Fibroblast of lung (primary cell): ENCODE measurements at regions not wholly inside any gene's neighbourhood (a gene's known extent, or its start where the extent isn't known, plus 50 kb on each side); places are given as distances from the start of the nearest gene placed in this dataset.

Experiments
- DNase-seq, 2 donors: peaks; one replicate each; pipeline versions ENCODE4 v3.0.0 to v3.0.0-alpha.2; 2010; ENCODE audit warnings: low read depth in 2 of 2
- H2AFZ ChIP-seq: 2 replicates; pipeline ENCODE4 v1.5.1; 2012; ENCODE audit warnings: low read length, control low read depth, inconsistent platforms
- H3K27ac ChIP-seq: 2 replicates; pipeline ENCODE4 v1.5.1; 2011; ENCODE audit warnings: low read length, control low read depth; ENCODE audit not compliant: insufficient read depth
- H3K27me3 ChIP-seq: 2 replicates; pipeline ENCODE4 v1.5.1; 2011; ENCODE audit warnings: mild to moderate bottlenecking, low read length; ENCODE audit not compliant: control insufficient read depth, insufficient read depth
- H3K36me3 ChIP-seq: 2 replicates; pipeline ENCODE4 v1.5.1; 2011; ENCODE audit warnings: low read length; ENCODE audit not compliant: control insufficient read depth, insufficient read depth
- H3K4me1 ChIP-seq: 2 replicates; pipeline ENCODE4 v1.5.1; 2011; ENCODE audit warnings: low read length; ENCODE audit not compliant: control insufficient read depth, insufficient read depth; ENCODE audit errors: extremely low read depth
- H3K4me2 ChIP-seq: 2 replicates; pipeline ENCODE4 v1.5.1; 2011; ENCODE audit warnings: low read length, control low read depth; ENCODE audit not compliant: insufficient read depth; ENCODE audit errors: extremely low read depth
- H3K4me3 ChIP-seq, 4 experiments: fragments of 200-600 bp in 1 of 4; sonication (generic) in 1 of 4; replicated peaks in 1 of 4; 2 replicates each; pipeline ENCODE4 v1.5.1; 2011 to 2016; ENCODE audit warnings: low read length in 4 of 4, low read depth in 3 of 4, mild to moderate bottlenecking in 3 of 4, control low read depth in 2 of 4, inconsistent platforms in 1 of 4, mixed read lengths in 1 of 4; ENCODE audit not compliant: insufficient read depth in 1 of 4; ENCODE audit errors: control extremely low read depth in 1 of 4
- H3K79me2 ChIP-seq: 2 replicates; pipeline ENCODE4 v1.5.1; 2012; ENCODE audit warnings: mild to moderate bottlenecking, low read length, inconsistent platforms; ENCODE audit not compliant: control insufficient read depth, insufficient read depth
- H3K9ac ChIP-seq: 2 replicates; pipeline ENCODE4 v1.5.1; 2011; ENCODE audit warnings: mild to moderate bottlenecking, low read length, control low read depth; ENCODE audit not compliant: insufficient read depth
- H3K9me3 ChIP-seq: 2 replicates; pipeline ENCODE4 v1.5.1; 2012; ENCODE audit warnings: low read depth, low read length; ENCODE audit not compliant: control insufficient read depth, insufficient read depth
- H4K20me1 ChIP-seq: 2 replicates; pipeline ENCODE4 v1.5.1; 2011; ENCODE audit warnings: low read length; ENCODE audit not compliant: control insufficient read depth, insufficient read depth; ENCODE audit errors: extremely low read depth
- EZH2 ChIP-seq: IDR thresholded peaks from 2 replicates; pipeline ENCODE4 v1.5.1; 2012; ENCODE audit warnings: low read length, control low read depth, mild to moderate bottlenecking; ENCODE audit errors: missing control alignments
- TF ChIP-seq, protein P1 (sequence below), 2 donors: IDR thresholded peaks in 1 of 2; conservative IDR thresholded peaks in 1 of 2; 1 replicate in 1 of 2; 2 replicates in 1 of 2; pipeline ENCODE4 v1.5.1; 2011 to 2012; ENCODE audit warnings: low read length in 2 of 2, control low read depth in 1 of 2, inconsistent platforms in 1 of 2, low read depth in 1 of 2, mild to moderate bottlenecking in 1 of 2

DNA sequence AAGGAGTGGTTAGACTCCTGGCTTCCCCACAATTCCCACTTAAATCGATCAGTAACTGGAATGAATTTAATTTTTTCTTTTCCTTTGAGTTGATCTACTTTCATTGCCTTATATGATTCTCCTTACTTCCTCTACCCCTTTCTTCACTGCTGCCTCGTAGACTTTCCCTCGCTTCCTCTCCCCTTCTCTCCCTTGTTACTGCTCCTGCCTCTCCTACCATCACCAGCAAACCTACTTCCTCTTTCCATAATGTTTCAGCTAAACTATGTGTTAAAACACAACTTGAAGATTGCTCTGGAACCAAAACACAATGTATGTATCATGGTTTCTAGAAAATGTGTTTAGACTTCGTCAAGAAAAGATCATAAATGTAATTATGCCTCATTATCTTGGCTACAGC is 132.0 kb upstream of the TET2 start:
- Histone ChIP-seq H3K27ac (no peak overlapping the region), H4K20me1 (no peaks in the 10 kb centered on the region), H3K4me3 (no peak overlapping the region), H2AFZ (no peak overlapping the region), H3K4me1 (no peaks in the 10 kb centered on the region), H3K9me3 (no peaks in the 10 kb centered on the region), H3K79me2 (no peaks in the 10 kb centered on the region), H3K4me2 (no peak overlapping the region), H3K9ac (no peak overlapping the region), H3K27me3 (no peaks in the 10 kb centered on the region), H3K36me3 (no peaks in the 10 kb centered on the region)
- no peak for DNase-seq
- no peak for TF ChIP-seq EZH2
- TF ChIP-seq, protein P1, sequence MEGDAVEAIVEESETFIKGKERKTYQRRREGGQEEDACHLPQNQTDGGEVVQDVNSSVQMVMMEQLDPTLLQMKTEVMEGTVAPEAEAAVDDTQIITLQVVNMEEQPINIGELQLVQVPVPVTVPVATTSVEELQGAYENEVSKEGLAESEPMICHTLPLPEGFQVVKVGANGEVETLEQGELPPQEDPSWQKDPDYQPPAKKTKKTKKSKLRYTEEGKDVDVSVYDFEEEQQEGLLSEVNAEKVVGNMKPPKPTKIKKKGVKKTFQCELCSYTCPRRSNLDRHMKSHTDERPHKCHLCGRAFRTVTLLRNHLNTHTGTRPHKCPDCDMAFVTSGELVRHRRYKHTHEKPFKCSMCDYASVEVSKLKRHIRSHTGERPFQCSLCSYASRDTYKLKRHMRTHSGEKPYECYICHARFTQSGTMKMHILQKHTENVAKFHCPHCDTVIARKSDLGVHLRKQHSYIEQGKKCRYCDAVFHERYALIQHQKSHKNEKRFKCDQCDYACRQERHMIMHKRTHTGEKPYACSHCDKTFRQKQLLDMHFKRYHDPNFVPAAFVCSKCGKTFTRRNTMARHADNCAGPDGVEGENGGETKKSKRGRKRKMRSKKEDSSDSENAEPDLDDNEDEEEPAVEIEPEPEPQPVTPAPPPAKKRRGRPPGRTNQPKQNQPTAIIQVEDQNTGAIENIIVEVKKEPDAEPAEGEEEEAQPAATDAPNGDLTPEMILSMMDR (conservative IDR thresholded peaks at IDR 0.05 in 1 of 2, IDR thresholded peaks at IDR 0.05 in 1 of 2; ENCODE audit: low read depth in 1 of 2, low read length in 2 of 2): no peak

DNA sequence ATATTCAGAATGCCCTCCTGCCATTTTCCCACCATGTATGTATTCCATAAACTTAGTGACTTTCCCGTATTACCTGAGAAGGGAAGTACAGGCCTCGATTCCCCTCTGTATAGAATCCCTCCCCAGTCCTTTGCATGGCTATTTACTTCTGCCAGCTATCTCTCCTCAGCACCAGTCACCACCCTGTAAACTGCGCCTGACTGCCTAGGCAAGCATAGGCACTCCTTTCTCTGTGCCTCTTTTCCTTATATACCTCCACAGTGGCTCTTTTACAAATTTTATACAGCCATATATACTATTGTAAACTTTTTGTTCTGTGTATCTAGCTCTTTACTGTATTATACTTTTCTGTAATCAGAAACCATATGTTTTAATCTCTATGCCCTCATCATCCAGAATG is 130.9 kb upstream of the TET2 start:
- Histone ChIP-seq H3K27ac (no peak overlapping the region), H3K79me2 (no peaks in the 10 kb centered on the region), H3K36me3 (no peaks in the 10 kb centered on the region), H3K9ac (no peak overlapping the region), H2AFZ (no peak overlapping the region), H3K4me3 (no peak overlapping the region), H3K27me3 (no peaks in the 10 kb centered on the region), H4K20me1 (no peaks in the 10 kb centered on the region), H3K4me2 (no peak overlapping the region), H3K4me1 (no peaks in the 10 kb centered on the region), H3K9me3 (no peaks in the 10 kb centered on the region)
- no peak for TF ChIP-seq EZH2
- TF ChIP-seq, protein P1 (conservative IDR thresholded peaks at IDR 0.05 in 1 of 2, IDR thresholded peaks at IDR 0.05 in 1 of 2; ENCODE audit: low read depth in 1 of 2, low read length in 2 of 2): no peak
- no peak for DNase-seq

DNA sequence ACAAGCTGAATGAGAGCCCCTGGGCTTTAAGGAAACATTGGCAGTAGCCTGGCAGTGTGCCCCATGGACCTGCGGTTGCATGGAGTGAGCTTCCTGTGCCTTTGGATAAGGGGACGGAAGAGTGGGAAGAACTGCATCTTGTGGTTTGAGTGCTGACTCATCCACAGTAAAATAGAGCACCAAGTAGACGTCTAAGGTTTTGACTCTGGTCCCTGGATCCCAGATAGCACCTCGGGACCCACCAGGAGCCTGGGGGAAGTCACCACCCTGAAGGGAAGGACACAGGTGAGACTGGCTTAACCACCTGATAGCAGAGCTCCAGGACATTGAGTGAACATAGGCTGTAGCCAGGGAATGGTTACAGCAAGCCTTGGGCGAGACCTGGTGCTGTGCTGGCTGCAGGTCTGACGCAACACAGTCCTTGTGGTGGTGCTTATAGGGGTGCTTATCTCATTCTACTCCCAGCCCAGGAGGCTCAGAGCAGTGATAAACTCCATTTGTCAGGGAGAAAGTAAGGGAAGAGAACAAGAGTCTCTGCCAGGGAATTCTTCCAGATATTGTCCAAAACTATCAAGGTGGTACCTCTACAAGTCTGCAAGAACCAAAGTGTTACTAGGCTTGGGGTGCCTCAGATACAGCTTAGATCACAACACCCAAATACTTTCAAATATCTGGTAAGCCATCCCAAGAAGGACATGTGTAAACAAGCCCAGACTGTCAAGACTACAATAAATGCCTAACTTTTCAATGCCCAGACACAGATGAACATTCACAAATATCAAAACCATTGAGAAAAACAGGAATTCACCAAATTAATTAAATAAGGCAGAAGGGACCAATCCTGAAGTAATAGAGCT is 123.6 kb upstream of the TET2 start:
- H3K27ac ChIP-seq: no peak overlapping the region
- H3K9ac ChIP-seq: no peak overlapping the region
- no peak overlapping the region for H2AFZ ChIP-seq
- H3K79me2 ChIP-seq: no peaks in the 10 kb centered on the region
- no peaks in the 10 kb centered on the region for H4K20me1 ChIP-seq
- H3K4me2 ChIP-seq: no peak overlapping the region
- no peaks in the 10 kb centered on the region for H3K27me3 ChIP-seq
- no peak for TF ChIP-seq EZH2
- no peaks in the 10 kb centered on the region for H3K9me3 ChIP-seq
- H3K4me3 ChIP-seq: no peak overlapping the region
- peak; percentile 22 to 89 for DNase-seq
- H3K36me3 ChIP-seq: no peaks in the 10 kb centered on the region
- H3K4me1 ChIP-seq: no peaks in the 10 kb centered on the region
